Activated CD8-positive, alpha-beta T cell treated with anti-CD3 and anti-CD28 coated beads for 36 hours (primary cell): ENCODE measurements at regions not wholly inside any gene's neighbourhood (a gene's known extent, or its start where the extent isn't known, plus 50 kb on each side); places are given as distances from the start of the nearest gene placed in this dataset.

Source experiments
- ATAC-seq: fragments of 200-7000 bp; cut with Tn5 transposase; one replicate; pipeline ENCODE4 v1.10.0; 2021; ENCODE audit warnings: mild to moderate bottlenecking, moderate library complexity
- CTCF ChIA-PET: fragments of 350-600 bp; sonication (Branson Sonifier 250); formaldehyde crosslinking; loops from one replicate; lab custom pipeline; 2021; ENCODE audit warnings: antibody characterized with exemption; lab: Charles Lee
- POLR2A ChIA-PET: fragments of 350-600 bp; sonication (Branson Sonifier 250); formaldehyde crosslinking; loops from one replicate; lab custom pipeline; 2021; ENCODE audit warnings: antibody characterized with exemption; lab: Charles Lee
- DNase-seq: peaks from one replicate; pipeline ENCODE4 v3.0.0-alpha.2; 2020
- H3K27ac Mint-ChIP-seq: one replicate; pipeline ENCODE4 v1.8.0; 2021; ENCODE audit warnings: mild to moderate bottlenecking, mixed read lengths
- H3K27me3 Mint-ChIP-seq: one replicate; pipeline ENCODE4 v1.8.0; 2021; ENCODE audit warnings: mixed read lengths
- H3K36me3 Mint-ChIP-seq: one replicate; pipeline ENCODE4 v1.8.0; 2021; ENCODE audit warnings: low read depth, mixed read lengths
- H3K4me1 Mint-ChIP-seq: one replicate; pipeline ENCODE4 v1.8.0; 2021; ENCODE audit warnings: low read depth, mixed read lengths
- H3K4me3 Mint-ChIP-seq: one replicate; pipeline ENCODE4 v1.8.0; 2021; ENCODE audit warnings: mild to moderate bottlenecking, moderate library complexity, mixed read lengths
- H3K9me3 Mint-ChIP-seq: one replicate; pipeline ENCODE4 v1.8.0; 2021; ENCODE audit warnings: mixed read lengths
- intact Hi-C: fragments of 100-400 bp; cut with micrococcal nuclease; formaldehyde crosslinking; loops from one replicate; pipeline ENCODE4 v1.10.0; 2022
- TF ChIP-seq, protein P1 (sequence below): fragments of 200-600 bp; IDR thresholded peaks from one replicate; pipeline ENCODE4 v1.8.0; 2022; ENCODE audit warnings: antibody characterized with exemption, mild to moderate bottlenecking

DNA sequence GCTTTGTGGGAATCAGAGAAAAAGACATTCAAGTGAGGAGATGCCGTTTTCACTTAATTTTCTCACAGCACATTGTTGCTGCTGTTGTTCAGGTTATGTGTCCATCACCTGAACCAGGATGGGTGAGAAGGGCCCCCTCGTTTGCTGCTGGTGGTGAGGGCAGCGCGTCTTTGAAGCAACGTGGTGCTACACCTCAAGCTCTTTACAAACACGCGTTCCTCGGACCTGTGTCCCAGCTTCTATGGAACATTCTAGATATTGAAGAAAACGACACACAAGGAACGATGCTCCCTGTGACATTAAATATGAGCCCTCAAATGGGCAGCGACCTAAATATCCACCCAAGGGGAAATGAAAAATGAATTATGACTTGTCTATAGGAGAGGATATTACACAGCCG lies 418.6 kb downstream of the MN1 start:
- peaks cover 3% of the 10 kb centered on the region for H3K27me3 Mint-ChIP-seq
- no peaks in the 10 kb centered on the region for H3K9me3 Mint-ChIP-seq
- no peaks in the 10 kb centered on the region for H3K36me3 Mint-ChIP-seq
- no peak overlapping the region for H3K27ac Mint-ChIP-seq
- H3K4me3 Mint-ChIP-seq, result no peak overlapping the region
- ChIA-PET POLR2A (no interaction called here), CTCF (no interaction called here)
- no peaks in the 10 kb centered on the region for H3K4me1 Mint-ChIP-seq
- intact Hi-C loops, result no loop called here
- ATAC-seq, result no peak
- TF ChIP-seq, protein P1, sequence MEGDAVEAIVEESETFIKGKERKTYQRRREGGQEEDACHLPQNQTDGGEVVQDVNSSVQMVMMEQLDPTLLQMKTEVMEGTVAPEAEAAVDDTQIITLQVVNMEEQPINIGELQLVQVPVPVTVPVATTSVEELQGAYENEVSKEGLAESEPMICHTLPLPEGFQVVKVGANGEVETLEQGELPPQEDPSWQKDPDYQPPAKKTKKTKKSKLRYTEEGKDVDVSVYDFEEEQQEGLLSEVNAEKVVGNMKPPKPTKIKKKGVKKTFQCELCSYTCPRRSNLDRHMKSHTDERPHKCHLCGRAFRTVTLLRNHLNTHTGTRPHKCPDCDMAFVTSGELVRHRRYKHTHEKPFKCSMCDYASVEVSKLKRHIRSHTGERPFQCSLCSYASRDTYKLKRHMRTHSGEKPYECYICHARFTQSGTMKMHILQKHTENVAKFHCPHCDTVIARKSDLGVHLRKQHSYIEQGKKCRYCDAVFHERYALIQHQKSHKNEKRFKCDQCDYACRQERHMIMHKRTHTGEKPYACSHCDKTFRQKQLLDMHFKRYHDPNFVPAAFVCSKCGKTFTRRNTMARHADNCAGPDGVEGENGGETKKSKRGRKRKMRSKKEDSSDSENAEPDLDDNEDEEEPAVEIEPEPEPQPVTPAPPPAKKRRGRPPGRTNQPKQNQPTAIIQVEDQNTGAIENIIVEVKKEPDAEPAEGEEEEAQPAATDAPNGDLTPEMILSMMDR, result no peak
- DNase-seq, result no peak

DNA sequence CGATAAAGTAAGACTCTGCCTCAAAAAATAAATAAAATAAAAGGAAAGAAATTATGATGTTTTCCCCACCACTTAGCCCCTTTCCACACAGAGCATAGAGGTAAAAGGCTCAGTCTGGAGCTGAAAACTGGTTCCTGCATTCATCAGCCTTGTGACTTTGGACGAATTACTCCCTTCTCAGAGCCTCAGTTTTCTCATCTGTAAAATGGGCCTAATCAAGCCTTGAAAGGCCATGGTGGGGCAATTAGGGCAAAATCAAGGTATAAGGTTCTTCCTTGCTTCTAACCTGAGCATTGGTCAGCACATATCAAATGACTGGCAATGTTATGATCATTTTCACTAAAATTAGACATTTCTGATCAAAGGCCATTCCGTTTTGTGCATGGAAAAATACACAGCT lies 417.7 kb downstream of the MN1 start:
- no peak for DNase-seq
- ChIA-PET POLR2A (no interaction called here), CTCF (no interaction called here)
- Mint-ChIP-seq H3K36me3 (no peaks in the 10 kb centered on the region), H3K27me3 (peaks cover 4% of the 10 kb centered on the region), H3K4me3 (no peak overlapping the region), H3K27ac (no peak overlapping the region), H3K9me3 (no peaks in the 10 kb centered on the region), H3K4me1 (no peaks in the 10 kb centered on the region)
- intact Hi-C loops, result no loop called here
- TF ChIP-seq, protein P1, result no peak
- ATAC-seq, result no peak

DNA sequence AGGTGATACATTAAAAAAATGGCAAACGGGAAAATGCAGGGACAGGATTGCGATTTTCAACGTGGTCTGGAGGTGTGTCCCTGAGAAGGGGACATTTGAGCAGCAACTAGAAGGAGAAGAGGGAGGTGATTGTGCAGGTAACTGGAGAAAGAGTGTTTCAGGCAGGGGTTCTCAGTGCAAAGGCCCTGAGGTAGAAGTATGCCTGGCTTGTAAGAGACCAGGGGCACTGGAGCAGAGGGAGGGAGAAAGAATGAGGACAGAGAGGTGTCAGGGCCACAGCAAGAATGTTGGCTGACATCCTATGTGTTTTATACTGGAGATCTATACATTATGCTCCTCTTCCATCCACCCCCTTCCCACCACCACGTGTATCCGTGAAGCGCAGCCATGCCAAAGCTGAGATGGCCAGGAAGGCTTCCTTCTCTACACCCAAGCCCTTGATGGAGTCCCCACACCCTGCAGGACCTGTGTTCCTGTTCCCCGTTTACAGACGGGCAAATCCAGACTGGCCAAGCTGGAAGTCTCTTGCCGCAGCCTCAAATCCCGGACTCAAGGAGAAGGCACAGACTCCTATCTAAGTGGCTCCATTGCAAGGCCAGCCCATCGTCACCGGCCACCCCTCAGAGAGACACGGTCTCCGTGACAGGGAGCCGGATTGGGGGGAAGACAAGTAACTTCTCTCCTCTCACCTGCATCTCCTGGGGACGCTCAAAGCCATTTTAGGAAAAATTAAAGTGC lies 416.1 kb downstream of the MN1 start:
- H3K27me3 Mint-ChIP-seq, result peaks cover 8% of the 10 kb centered on the region

DNA sequence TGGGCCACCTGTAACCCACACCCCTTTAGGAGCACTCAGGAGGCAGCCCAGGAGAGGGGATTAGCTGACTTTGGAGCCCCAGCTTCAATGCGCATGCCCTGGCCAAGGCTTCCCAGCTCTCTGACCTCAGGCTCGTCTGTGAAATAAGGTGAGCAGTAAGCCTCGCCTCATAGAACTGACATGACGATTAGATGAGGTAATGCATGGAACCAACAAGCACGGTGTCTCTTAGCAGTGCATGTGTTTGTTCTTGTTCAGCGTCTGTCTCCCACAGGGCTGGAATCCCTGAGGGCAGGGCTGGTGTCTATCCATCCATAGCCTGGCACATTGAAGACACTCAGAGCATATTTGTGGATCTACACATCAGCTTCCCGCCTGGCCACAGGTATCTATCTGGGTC lies 415.4 kb downstream of the MN1 start:
- no peak for DNase-seq
- no peaks in the 10 kb centered on the region for H3K9me3 Mint-ChIP-seq
- ATAC-seq, result no peak
- H3K27me3 Mint-ChIP-seq, result peaks cover 8% of the 10 kb centered on the region
- intact Hi-C loops, result no loop called here
- CTCF ChIA-PET, result no interaction called here
- no peaks in the 10 kb centered on the region for H3K36me3 Mint-ChIP-seq
- H3K4me3 Mint-ChIP-seq, result no peak overlapping the region
- no peak overlapping the region for H3K27ac Mint-ChIP-seq
- TF ChIP-seq, protein P1, result no peak
- POLR2A ChIA-PET, result no interaction called here
- H3K4me1 Mint-ChIP-seq, result no peaks in the 10 kb centered on the region

More for the DNA sequence above, 416.1 kb downstream of the MN1 start:
- POLR2A ChIA-PET, result no interaction called here
- Mint-ChIP-seq H3K4me3 (no peak overlapping the region), H3K36me3 (no peaks in the 10 kb centered on the region), H3K4me1 (no peaks in the 10 kb centered on the region), H3K9me3 (no peaks in the 10 kb centered on the region), H3K27ac (no peak overlapping the region)
- intact Hi-C loops, result no loop called here
- TF ChIP-seq, protein P1, result no peak
- no peak for DNase-seq
- no peak for ATAC-seq
- CTCF ChIA-PET, result no interaction called here

DNA sequence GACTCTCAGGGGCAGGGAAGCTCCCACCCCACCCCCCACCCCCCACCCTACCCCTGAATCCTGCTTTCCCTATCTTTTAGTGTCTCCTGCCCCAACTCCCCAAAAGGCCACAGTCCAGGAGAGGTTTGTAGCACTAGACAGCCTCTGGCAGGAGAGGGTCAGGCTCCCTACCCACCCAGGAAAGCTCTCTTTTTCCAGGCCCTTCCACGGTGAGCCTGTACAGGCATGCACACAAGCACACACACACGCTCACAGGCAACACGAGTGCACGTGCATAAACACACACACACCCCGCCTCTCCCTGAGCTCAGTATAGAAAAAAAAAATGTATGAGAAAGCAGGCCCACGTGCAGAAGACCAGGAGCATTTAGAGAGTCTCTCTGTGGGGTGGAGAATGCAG lies 414.0 kb downstream of the MN1 start:
- ATAC-seq, result no peak
- Mint-ChIP-seq H3K27me3 (peaks cover 5% of the 10 kb centered on the region), H3K9me3 (no peaks in the 10 kb centered on the region), H3K4me3 (no peak overlapping the region), H3K27ac (no peak overlapping the region), H3K36me3 (no peaks in the 10 kb centered on the region), H3K4me1 (no peaks in the 10 kb centered on the region)
- POLR2A ChIA-PET, result no interaction called here
- CTCF ChIA-PET, result no interaction called here
- intact Hi-C loops, result no loop called here
- no peak for DNase-seq
- TF ChIP-seq, protein P1, result no peak
